NOMO-1 (cell line): ENCODE measurements at regions not wholly inside any gene's neighbourhood (a gene's known extent, or its start where the extent isn't known, plus 50 kb on each side); places are given as distances from the start of the nearest gene placed in this dataset.

Experiments
- DNase-seq, 2 experiments: peaks; one replicate each; lab custom pipeline; 2025; ENCODE audit not compliant: unreplicated experiment in 2 of 2; lab: John Stamatoyannopoulos, UW

- no peak for DNase-seq
These were observed 366.4 kb downstream of the KLF12 start for GRCh38 chr13:73767747-73768315.

DNA sequence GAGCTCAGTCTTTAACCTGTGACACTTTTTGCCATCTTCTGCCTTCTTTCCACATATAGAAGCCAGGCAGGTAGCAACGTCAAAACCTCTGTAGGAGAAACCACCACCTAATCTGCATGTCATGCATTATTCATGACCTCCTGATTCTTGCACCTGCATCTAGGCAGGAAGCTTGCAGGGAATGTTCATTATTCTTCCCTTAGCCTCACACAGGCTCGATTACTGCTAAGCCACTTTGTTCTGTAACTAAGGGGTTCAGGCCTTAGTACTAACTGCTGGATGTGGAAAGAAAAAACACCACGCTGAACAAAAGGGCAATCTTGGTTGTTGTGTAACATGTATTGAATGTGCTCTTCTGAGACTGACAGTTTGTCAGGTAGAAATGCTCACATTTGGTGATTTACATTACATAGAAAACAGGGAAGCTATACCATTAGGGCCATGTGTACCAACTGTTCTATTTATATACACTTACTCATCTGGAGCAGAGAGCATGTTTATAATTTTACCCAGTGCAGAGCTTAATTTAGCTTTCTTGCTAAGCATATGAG is 366.9 kb downstream of the KLF12 start:
- DNase-seq, result no peak

DNA sequence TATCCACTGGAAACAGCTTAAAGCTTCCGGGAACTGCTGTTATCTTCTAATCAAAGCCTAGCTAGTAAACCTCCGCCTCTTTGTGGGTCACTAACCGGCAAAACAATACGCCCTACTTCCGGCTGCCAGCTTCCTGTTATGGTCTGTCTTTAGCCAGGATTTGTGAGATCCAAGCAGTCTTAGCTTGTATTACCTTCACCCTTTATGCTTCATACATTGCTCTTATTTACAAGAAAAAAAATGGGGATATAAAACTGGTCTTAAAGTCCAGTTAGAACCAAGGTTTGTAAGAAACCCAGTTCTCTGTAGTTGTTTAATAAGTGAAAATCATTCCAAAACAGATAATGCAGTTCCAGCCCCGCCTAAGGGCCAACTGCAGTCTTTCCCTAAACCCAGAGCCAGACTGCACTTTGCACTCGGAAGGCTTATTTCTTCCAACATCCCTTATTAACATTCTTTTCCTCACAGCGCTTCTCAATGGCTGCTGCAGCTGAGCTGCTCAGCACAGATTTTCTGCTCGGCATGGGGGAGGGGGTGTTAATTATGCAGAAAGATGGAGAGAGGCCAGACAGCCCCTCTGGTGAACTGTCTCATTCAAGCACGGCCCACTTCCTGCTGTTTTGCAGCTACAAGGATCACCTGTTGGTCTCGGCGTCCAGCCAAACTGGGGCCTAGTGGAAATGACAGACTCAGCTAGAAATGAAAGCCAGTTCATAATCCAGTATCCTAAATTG is 368.4 kb downstream of the KLF12 start:
- DNase-seq, result no peak

DNA sequence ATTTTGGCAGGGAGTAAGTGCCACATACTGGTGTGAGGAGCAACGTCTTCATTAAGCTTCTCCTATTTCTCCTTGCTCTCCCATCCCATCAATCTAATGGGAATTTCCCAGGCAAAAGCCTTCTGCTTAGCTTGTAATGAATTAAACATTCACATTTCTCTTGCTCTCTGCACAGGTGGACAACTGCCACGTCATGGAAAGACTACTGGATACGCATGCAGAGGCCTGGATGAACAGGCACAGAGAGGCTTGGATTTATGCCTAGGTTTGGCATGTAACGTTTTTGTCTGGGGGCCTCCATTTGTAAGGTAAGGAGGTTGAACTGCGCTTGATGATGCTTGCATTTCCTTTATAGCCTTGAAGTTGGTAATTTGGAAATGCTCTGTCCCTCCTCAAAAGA is 374.8 kb downstream of the KLF12 start:
- no peak for DNase-seq

- DNase-seq, result no peak
These were observed 376.5 kb downstream of the KLF12 start for GRCh38 chr13:73757481-73758233.

DNA sequence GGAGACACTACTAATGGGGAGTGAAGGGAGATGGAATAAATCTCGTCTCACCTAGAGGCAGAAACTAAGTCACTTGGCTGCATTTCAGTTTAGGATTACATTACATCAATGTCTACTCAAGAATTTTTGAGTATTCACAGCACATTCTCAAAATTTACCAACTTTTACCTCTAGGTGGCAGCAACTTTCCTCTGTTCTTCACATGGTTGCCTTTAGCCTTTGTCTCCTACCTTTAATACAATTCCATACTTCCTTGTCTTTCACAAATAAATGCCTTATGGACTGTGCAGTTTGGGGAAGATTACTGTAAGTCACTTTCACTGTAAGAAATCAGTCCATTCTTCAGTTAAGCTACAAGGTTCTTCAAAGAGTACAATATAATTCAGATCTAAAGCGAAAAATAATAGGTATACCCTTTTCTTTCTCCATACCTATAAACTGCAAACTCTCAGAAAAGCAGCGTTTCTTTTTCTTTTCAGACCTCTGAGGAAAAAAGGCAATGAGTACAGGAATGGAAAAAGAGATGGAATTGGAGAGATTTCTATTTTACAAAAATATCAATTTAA is 379.4 kb downstream of the KLF12 start:
- DNase-seq, result peak in 1 of 2 experiments; percentile 20

GRCh38 chr13:73754241-73754640 is 380.0 kb downstream of the KLF12 start:
- no peak for DNase-seq

GRCh38 chr13:73751290-73751689 is 382.9 kb downstream of the KLF12 start:
- no peak for DNase-seq

DNA sequence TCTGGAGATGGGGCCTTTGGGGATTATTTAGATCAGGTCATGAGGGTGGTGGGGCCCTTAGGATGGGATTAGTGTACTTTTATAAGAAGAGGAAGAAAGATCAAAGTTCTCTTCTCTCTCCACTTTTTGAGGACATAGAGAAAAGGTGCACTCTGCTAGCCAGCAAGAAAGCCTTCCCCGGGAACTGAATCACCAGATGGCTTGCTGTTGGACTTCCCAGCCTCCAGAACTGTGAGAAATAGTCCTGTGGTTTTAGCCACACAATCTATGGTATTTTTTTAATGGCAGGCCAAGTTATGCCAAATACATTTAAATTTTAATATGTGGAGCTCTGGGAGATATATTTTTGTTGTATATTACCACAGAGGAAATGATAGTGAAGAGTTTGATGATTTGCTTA is 385.8 kb downstream of the KLF12 start:
- DNase-seq, result no peak

GRCh38 chr13:73745190-73745589 is 389.0 kb downstream of the KLF12 start:
- no peak for DNase-seq

- no peak for DNase-seq
These were observed 391.2 kb downstream of the KLF12 start for GRCh38 chr13:73742982-73743381.

DNA sequence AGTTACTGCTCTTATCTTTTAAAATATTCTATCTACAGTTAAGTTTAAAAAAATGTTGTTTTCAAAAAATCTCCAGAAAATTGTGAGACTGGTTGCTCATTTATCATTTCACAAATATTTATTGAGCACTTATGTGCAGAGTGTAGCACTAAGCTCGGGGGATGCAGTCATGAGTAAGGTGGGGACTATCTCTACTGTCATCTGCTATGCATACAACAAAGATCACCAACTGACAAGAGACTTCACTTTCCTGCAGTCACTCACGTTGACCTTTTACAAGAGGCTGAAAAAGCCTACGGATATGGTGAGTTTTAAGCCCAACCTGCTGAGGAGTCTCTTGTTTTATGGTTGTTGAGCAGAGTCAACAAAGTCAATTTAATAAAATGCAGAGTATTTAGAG is 392.5 kb downstream of the KLF12 start:
- no peak for DNase-seq

DNA sequence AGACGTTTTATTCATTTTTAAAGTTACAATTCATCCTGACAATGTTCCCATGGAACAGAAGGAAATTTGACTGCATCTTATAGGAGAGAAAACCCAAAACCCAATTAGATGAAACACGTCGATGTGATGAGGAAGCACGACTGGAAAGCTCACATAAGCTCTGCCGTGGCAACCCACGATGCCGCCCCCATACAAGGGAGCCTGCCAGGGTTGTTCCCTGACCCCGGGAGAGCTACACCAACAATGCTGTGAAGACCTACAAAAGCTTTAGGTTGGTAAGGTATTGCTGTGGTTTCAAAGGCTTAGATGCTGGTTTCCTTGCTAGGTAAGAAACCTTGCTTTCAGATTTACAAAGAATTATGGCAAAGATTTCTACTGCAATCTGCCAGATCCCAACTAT is 393.1 kb downstream of the KLF12 start:
- no peak for DNase-seq

GRCh38 chr13:73740666-73741065 is 393.5 kb downstream of the KLF12 start:
- no peak for DNase-seq

- DNase-seq, result no peak
These were observed 394.8 kb downstream of the KLF12 start for GRCh38 chr13:73739394-73739793.

- DNase-seq, result no peak
These were observed 395.6 kb downstream of the KLF12 start for GRCh38 chr13:73738626-73739025.

DNA sequence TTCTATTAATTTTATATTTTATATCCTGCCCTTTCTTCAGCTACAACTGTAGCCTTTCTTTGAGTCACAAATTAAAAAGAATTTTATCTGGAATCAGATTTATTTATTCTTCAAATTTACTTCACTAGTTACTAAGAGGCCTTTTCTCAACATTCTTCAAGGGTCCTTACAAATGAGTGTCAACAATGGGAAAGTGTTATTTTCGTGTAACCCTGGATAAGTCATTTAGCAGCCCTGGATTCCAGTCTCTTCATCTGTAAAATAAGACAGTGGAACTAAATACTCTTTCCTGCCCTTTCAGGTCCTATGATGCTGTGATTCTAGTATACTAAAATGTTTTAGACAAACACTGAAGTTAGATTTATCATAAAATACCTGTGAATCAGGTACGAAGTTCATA is 397.0 kb downstream of the KLF12 start:
- DNase-seq, result no peak

GRCh38 chr13:73733706-73734105 is 400.5 kb downstream of the KLF12 start:
- DNase-seq, result no peak

DNA sequence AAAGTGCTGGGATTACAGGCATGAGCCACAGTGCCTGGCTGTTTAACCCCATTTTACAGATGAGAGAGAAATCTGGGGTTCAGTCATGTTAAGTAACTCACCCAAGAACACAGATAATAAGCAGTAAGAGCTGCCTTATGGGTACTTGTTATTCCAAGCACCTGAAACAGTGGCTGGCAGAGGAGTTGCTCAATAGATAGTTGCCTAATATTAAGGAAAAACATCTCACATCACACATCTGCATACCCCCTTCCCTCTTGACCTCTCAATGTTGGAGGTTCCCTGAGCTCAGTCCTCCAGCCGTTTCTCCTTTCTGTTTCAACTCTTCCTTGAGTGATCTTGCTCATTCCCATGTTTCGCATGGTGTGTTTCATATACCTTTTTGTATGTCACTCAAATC is 401.9 kb downstream of the KLF12 start:
- DNase-seq, result no peak

DNA sequence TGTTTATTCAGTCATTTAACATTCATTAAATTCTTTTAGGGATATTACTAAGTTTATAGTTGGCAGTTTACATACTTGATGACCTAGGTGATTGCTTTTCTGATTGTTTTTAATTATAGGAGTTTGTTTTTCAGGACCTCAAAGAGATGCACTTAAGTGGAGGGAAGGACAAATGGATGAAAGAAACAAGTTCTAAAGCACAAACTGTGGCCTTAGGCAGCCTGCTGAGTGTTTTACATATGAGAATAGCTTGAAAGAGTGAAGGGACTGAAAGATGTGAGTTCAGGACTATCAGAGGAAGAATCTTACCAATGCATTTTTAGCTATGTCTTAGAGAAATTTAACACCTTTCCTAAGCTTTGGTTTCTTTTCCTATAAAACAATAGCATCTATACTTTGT is 402.6 kb downstream of the KLF12 start:
- DNase-seq, result no peak

DNA sequence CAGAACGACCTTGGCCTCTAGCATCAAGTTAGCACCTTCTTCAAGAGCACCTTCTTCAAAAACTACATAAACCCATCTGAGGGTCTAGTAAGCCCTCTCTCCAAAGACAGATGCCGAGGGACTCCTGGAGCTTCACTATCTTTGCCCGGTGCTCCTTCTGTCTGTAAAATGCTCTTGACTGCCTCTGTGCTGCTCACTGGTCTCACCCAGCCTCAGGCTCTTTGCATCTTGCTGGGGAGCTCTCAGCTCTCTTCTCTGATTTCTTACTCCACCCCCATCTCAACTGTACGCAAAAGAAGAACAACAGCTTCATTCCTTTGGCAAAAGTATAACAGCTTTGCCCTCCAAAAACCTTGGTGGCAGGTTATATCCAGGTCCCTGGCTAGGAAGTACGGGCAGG is 404.2 kb downstream of the KLF12 start:
- no peak for DNase-seq
